Inflammatory macrophage treated with lipopolysaccharide for 1 hour (primary cell): ENCODE measurements at regions not wholly inside any gene's neighbourhood (a gene's known extent, or its start where the extent isn't known, plus 50 kb on each side); places are given as distances from the start of the nearest gene placed in this dataset.
"Not testable (repeated sequence)": the region's sequence is repeated elsewhere in the genome, so short reads cannot be mapped to it uniquely, and the experiment has no call there.

Source experiments
- DNase-seq, 2 donors: peaks; one replicate each; pipeline ENCODE4 v3.0.0-alpha.2; 2020 to 2022

DNA sequence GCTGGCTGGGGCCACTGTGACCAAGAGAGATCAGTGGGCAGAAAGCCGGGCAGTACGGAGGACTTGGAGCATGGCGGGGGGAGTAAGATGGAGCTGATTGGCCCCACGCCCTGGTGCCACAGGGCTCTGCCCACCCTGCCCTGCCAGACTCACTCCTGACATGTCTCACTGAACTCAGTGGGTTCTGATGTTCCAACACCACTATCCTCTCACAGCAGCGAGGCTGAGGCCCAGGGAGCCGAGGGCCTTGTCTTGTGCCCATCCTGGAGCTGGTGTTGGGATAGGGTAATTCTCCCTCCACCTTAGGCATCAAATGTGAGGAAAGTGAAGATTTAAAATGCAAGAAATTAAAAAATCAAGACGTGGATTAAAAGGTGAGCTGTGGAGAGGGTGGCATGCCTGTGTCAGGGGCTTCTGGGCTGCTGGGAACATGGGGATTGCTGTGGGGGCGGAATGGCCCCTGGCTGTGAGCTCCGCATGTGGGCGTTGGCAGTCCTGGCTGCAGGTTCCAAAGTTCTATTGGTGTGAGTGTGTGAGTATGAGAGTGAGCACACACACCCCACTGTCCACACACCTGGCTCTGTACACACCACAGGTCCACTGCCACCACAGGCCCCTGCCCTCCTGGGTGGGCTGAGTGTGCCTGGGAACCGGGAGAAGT, 283.5 kb upstream of the HS6ST1 start:
- DNase-seq: no peak

- DNase-seq: no peak
Observed at GRCh38 chr2:128602699-128603101, 284.0 kb upstream of the HS6ST1 start.

DNA sequence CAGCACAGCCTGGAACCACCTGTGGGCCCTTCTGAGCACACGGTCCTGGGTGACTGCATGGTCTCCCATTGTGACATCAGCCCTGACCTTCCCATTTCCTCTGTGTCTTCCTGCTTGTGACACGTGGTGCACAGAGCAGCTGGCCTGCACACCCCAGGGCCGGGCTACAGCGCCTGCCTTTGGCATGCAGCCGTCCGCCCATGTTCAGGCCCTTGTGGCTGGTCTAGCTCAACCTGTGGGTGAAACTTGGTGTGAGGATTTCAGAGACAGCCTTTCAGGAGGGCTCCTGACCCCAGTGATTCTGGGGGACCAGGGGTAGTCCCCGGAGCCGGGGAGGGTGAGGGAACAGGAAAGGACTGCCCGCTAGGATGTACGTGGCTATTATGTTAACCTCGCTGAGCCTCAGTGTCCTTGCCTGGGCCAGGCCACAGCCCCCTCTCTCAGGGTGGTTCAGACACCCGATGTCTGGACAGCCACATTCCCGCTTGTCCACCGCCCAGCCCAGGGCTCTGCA, 284.8 kb upstream of the HS6ST1 start:
- DNase-seq: peak in 1 of 2 donors; percentile 11

- no peak for DNase-seq
Observed at GRCh38 chr2:128604045-128604444, 285.4 kb upstream of the HS6ST1 start.

- not testable (repeated sequence) for DNase-seq
Observed at GRCh38 chr2:128604581-128604980, 285.9 kb upstream of the HS6ST1 start.

GRCh38 chr2:128605421-128605820, 286.8 kb upstream of the HS6ST1 start:
- DNase-seq: no peak

DNA sequence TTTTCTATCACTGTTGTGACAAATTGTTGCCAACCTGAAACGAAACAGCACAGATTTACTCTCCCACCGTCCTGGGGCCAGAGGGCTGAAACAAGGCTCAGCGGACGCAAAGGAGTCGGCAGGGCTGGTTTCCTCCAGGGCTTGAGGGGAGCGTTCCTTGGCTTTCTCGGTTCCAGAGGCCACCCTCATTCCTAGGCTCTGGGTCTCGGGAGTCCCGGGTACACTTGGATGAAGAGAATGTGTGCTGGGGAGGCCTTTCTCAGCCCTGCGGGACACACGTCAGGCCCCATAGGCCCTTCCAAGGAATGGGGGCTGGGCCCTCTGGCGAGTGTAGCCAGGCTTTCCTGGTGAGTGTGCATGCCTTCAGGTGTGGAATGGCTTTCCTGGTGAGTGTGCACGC, 287.3 kb upstream of the HS6ST1 start:
- DNase-seq: no peak

- no peak for DNase-seq
Observed at GRCh38 chr2:128606837-128607236, 288.2 kb upstream of the HS6ST1 start.

- DNase-seq: no peak
Observed at GRCh38 chr2:128607440-128607839, 288.8 kb upstream of the HS6ST1 start.

DNA sequence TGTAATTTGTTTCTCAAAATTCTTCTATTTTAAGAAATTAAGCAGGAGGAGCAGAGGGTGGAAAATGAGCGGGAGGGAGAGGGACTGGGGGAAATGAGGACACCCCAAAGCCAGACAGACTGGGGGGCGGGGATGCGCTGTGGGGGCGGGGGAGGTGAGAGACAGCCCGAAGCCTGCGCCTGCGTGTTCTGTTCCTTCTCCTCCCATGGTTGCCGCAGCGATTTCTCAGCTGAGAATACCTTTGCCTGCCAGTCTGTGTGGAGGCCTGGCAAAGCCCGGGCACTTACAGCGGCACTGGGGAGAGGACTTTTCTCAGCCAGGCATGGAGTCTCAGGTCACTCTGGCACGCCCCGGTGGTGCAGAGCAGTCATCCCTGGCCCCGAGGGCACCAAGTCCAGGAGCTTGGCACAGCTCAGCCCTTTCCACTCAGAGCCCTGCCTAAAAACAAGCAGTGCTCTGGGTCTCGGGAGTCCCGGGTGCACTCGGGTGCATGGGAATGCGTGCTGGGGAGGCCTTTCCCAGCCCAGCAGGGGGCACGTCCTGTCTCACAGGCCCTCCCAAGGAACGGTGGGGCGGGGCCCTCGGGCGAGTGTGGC, 289.3 kb upstream of the HS6ST1 start:
- DNase-seq: no peak

- no peak for DNase-seq
Observed at GRCh38 chr2:128608921-128609880, 290.5 kb upstream of the HS6ST1 start.

DNA sequence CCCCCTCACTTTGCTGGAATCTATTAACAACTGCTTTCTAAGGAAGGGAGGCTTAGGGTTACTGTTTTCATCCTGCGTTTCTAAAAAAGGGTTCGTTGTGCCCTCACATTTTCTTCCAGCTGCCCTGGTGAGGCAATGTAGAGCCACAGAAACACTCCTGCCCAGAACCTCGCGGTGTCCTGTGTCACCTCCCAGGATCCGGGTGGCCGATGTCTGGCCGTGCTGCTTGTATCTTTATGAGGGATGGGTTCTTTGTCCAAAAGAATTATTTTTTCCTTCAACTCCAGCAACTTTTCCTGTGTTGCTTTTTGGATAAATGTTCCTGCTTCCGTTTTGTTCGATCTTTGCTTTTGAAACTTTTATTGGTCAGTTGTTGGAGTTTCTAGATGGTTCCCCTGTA, 291.8 kb upstream of the HS6ST1 start:
- DNase-seq: no peak

DNA sequence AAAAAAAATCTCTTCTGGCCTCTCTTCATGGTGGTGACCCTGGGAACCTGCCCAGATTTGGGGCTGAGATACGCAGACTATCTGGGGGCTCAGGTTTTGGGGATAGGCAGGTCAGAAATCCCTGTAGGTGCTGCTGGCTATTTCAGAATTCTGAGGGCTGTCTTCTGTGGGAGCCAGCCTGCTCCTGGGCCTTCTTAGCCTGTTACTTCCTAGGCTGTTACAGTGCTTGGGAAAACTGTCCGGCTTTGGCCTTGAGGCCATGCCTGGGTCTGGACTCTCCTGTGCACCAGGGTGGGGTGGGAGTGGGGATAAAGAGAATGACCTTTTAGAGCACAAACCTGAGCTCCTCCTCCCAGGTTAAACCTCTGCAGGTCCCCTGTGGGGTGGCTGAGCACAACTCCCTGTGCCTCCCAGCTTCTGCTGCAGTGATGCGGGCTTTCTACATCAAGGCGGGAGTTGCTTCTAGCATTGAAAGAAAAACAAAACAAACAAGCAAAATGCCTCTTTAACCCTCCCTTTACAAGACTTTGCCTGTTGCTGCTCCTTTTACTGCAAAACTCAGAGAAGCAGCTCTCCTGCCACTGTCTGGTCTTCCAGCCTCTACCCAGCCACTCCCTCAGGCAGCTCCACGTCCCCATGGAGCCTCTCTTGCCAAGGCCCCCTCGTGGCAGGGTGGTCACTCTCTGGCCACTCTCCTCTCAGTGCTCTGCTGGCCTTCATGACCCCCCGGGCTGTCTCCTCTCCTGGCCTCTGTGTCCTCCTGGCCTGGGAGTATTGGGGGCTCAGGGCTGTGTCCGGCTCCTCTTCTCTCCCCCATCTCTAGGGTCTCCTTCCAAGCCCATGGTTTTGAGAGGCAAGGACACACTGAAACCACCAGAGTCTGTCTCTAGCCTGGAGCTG, 293.0 kb upstream of the HS6ST1 start:
- DNase-seq: no peak

DNA sequence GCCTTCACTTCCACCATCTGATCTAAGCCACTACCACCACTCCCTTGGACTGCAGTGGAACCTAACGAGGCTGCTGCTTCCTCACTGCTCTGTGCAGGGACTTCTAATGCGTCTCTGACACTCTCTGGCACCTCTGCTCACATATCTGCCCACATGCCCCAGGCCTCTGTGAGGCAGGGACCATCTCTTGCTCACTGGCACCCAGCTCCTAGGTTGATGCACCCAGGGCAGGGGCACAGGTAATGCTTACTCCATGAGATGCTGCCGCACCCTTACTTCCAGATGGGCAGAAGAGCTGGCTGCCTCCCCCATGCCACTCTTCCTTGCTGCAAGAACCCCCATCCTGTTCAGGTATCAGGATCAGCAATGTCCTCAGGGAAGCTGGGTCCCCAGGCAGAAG, 294.0 kb upstream of the HS6ST1 start:
- DNase-seq: no peak

- no peak for DNase-seq
Observed at GRCh38 chr2:128613351-128613750, 294.7 kb upstream of the HS6ST1 start.

- DNase-seq: no peak
Observed at GRCh38 chr2:128613876-128614275, 295.2 kb upstream of the HS6ST1 start.

DNA sequence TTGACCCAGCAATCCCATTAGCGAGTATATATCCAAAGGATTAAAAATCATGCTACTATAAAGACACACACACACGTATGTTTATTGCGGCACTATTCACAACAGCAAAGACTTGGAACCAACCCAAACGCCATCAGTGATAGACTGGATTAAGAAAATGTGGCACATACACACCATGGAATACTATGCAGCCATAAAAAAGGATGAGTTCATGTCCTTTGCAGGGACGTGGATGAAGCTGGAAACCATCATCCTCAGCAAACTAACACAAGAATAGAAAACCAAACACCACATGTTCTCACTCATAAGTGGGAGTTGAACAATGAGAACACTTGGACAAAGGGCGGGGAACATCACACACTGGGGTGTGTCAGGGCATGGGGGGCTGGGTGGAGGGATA, 296.2 kb upstream of the HS6ST1 start:
- DNase-seq: not testable (repeated sequence)

DNA sequence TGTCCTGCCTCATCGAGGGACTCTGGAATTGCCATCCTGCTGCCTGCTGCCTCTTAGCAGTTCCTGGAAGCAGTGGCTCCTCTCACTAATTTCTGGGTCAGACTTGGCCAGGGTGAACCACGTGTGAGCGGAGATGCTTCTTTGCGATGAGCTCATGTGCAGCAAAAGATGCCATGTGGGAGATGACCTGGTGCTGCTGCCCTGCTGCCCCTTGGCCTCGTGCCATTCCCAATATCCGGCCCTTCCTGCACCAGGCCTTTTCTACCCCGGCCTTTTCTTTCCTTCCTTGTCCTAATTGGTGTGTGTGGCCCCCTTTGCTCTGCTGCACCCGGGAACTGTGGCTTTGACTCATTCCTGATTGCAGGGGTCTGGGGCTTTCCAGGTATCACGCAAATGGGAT, 296.9 kb upstream of the HS6ST1 start:
- no peak for DNase-seq

GRCh38 chr2:128617029-128617590, 298.4 kb upstream of the HS6ST1 start:
- DNase-seq: no peak

- DNase-seq: no peak
Observed at GRCh38 chr2:128617661-128618060, 299.0 kb upstream of the HS6ST1 start.

- no peak for DNase-seq
Observed at GRCh38 chr2:128618642-128619041, 300.0 kb upstream of the HS6ST1 start.
